Adrenal gland (tissue), 5 donors: ENCODE measurements at regions not wholly inside any gene's neighbourhood (a gene's known extent, or its start where the extent isn't known, plus 50 kb on each side); places are given as distances from the start of the nearest gene placed in this dataset.

ENCODE experiments used
- POLR2A ChIP-seq, 2 donors: fragments of 450-650 bp; IDR thresholded peaks; one replicate each; pipeline ENCODE4 v1.6.1; 2017; ENCODE audit warnings: antibody characterized with exemption in 2 of 2, mild to moderate bottlenecking in 2 of 2, moderate library complexity in 1 of 2
- TF ChIP-seq, protein P1 (sequence below), 6 experiments: fragments of 450-650 bp in 4 of 6; fragments of 200-600 bp in 2 of 6; sonication (generic) in 1 of 6; IDR thresholded peaks; 1 replicate in 5 of 6; 2 replicates in 1 of 6; pipeline versions ENCODE4 v1.5.1 to v1.8.0; 2016 to 2021; ENCODE audit warnings: antibody characterized with exemption in 6 of 6, mild to moderate bottlenecking in 2 of 6, moderate library complexity in 1 of 6
- donor health status: DM: no; HTN: no; CAD: no.

DNA sequence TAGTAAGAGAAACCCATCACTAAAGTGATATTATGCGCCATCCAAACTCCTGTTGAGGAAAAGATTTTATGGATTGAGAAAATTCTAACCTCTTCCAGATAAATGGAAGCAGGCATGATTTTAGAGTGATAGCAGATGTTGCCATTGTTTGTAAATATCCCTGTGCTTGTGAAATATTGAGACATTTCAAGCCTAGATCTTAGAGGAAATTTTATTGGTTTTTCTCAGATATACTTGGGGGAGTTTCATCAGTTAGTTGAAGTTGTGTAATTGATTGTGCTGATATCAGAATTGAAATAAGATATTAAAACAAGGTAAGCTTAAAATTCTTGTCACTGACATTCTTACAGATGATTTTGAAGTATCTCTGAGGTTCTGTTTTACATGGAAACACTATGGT is 390.9 kb upstream of the FANCL start:
- TF ChIP-seq, protein P1, sequence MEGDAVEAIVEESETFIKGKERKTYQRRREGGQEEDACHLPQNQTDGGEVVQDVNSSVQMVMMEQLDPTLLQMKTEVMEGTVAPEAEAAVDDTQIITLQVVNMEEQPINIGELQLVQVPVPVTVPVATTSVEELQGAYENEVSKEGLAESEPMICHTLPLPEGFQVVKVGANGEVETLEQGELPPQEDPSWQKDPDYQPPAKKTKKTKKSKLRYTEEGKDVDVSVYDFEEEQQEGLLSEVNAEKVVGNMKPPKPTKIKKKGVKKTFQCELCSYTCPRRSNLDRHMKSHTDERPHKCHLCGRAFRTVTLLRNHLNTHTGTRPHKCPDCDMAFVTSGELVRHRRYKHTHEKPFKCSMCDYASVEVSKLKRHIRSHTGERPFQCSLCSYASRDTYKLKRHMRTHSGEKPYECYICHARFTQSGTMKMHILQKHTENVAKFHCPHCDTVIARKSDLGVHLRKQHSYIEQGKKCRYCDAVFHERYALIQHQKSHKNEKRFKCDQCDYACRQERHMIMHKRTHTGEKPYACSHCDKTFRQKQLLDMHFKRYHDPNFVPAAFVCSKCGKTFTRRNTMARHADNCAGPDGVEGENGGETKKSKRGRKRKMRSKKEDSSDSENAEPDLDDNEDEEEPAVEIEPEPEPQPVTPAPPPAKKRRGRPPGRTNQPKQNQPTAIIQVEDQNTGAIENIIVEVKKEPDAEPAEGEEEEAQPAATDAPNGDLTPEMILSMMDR (IDR thresholded peaks at IDR 0.05), result no peak
- no peak for TF ChIP-seq POLR2A (IDR thresholded peaks at IDR 0.05)
